Memory B cell (primary cell): ENCODE measurements at regions not wholly inside any gene's neighbourhood (a gene's known extent, or its start where the extent isn't known, plus 50 kb on each side); places are given as distances from the start of the nearest gene placed in this dataset.
"Not testable (repeated sequence)": the region's sequence is repeated elsewhere in the genome, so short reads cannot be mapped to it uniquely, and the experiment has no call there.

Experiments used
- ATAC-seq: fragments of 150-1000 bp; cut with Tn5 transposase; 2 replicates; pipeline ENCODE4 v1.10.0; 2021; ENCODE audit warnings: low read depth, mild to moderate bottlenecking, moderate library complexity
- DNase-seq, 2 donors: peaks; one replicate each; pipeline ENCODE4 v3.0.0; 2022; ENCODE audit warnings: low spot score in 2 of 2
- H3K27ac Mint-ChIP-seq: one replicate; pipeline ENCODE4 v1.8.0; 2022; ENCODE audit warnings: mild to moderate bottlenecking, moderate library complexity, mixed read lengths
- H3K27me3 Mint-ChIP-seq: one replicate; pipeline ENCODE4 v1.8.0; 2022; ENCODE audit warnings: mixed read lengths
- H3K36me3 Mint-ChIP-seq: one replicate; pipeline ENCODE4 v1.8.0; 2022; ENCODE audit warnings: mild to moderate bottlenecking, mixed read lengths
- H3K4me1 Mint-ChIP-seq: one replicate; pipeline ENCODE4 v1.8.0; 2022; ENCODE audit warnings: mixed read lengths
- H3K4me3 Mint-ChIP-seq: one replicate; pipeline ENCODE4 v1.8.0; 2022; ENCODE audit warnings: mild to moderate bottlenecking, moderate library complexity, mixed read lengths
- H3K9me3 Mint-ChIP-seq: one replicate; pipeline ENCODE4 v1.8.0; 2022; ENCODE audit warnings: mixed read lengths

- Mint-ChIP-seq H3K27me3 (peaks cover 4% of the 10 kb centered on the region), H3K27ac (no peak overlapping the region), H3K9me3 (peaks cover 4% of the 10 kb centered on the region), H3K4me3 (no peak overlapping the region), H3K4me1 (no peaks in the 10 kb centered on the region), H3K36me3 (no peaks in the 10 kb centered on the region)
- DNase-seq (no peak), ATAC-seq (no peak)
Observed at GRCh38 chr16:48788475-48788874, 178.5 kb upstream of the N4BP1 start.

DNA sequence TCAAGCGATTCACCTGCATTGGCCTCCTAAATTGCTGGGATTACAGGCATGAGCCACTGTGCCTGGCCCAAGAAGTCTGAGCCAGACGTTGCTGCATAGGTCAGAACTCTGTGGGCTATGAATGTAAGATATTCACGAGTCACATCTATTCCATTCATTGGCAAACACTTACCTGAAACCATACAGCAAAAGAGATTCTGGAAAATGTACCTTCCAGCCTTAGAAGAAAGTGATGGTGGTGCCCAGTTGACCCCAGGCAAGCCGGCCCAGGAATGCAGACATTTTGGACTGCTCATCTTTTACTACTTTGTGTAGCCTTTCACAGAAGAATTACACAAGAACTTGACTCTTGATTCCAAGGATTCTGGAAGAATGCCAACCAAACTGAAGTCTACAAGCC lies 135.6 kb upstream of the N4BP1 start:
- Mint-ChIP-seq H3K36me3 (no peaks in the 10 kb centered on the region), H3K27me3 (peaks cover 7% of the 10 kb centered on the region), H3K27ac (no peak overlapping the region), H3K9me3 (peaks cover 9% of the 10 kb centered on the region), H3K4me3 (no peak overlapping the region), H3K4me1 (no peaks in the 10 kb centered on the region)
- DNase-seq, result no peak
- no peak for ATAC-seq

- no peak overlapping the region for H3K27ac Mint-ChIP-seq
- peaks cover 3% of the 10 kb centered on the region for H3K27me3 Mint-ChIP-seq
- no peak overlapping the region for H3K4me3 Mint-ChIP-seq
- no peak for ATAC-seq
- peaks cover 2% of the 10 kb centered on the region for H3K9me3 Mint-ChIP-seq
- no peaks in the 10 kb centered on the region for H3K36me3 Mint-ChIP-seq
- H3K4me1 Mint-ChIP-seq, result no peaks in the 10 kb centered on the region
- no peak for DNase-seq
Observed at GRCh38 chr16:48740964-48741363, 131.0 kb upstream of the N4BP1 start.

DNA sequence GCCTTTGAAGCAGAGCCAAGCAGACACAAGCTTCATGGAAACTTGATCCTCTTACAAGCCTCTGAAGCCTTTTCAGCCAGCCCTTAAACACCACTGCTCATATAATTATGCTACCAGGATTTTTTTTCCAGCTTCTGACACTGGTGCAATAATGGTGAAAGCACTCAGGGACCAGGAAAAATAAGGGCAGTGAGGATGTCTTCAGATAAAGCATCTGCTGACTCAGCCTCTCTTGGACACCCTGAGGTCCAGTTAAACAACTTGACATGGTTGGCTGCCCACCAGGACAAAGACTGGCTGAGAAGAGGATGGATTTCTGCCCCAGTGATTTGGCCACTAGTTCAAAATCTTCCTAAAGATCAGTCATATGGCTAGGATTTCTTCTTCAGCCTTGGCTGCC lies 124.2 kb upstream of the N4BP1 start:
- no peaks in the 10 kb centered on the region for H3K4me1 Mint-ChIP-seq
- no peaks in the 10 kb centered on the region for H3K36me3 Mint-ChIP-seq
- no peak overlapping the region for H3K4me3 Mint-ChIP-seq
- ATAC-seq, result no peak
- H3K9me3 Mint-ChIP-seq, result no peaks in the 10 kb centered on the region
- no peak for DNase-seq
- no peak overlapping the region for H3K27ac Mint-ChIP-seq
- H3K27me3 Mint-ChIP-seq, result no peaks in the 10 kb centered on the region

DNA sequence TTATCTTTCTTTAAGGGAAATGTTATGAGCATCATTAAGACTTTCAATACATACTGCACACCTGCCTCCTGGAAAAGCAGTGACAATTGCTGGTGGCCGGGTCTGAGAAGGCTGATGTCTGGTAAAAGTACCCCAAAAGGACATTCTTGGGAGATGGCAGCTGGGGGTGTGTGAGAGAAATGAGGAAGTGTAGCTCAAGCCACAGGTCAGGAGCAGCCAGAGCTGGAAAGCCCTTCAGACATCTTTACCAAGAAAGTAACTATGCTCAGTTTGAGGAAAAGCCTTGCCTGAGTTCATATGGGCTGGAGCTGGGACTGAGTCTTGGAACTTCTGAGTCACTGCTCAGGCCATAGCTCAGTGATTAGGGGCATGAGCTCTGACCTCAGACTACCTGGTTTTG lies 94.7 kb upstream of the N4BP1 start:
- H3K4me3 Mint-ChIP-seq, result no peak overlapping the region
- H3K9me3 Mint-ChIP-seq, result peaks cover 10% of the 10 kb centered on the region
- ATAC-seq (no peak), DNase-seq (no peak)
- H3K36me3 Mint-ChIP-seq, result no peaks in the 10 kb centered on the region
- H3K27ac Mint-ChIP-seq, result no peak overlapping the region
- no peaks in the 10 kb centered on the region for H3K4me1 Mint-ChIP-seq
- H3K27me3 Mint-ChIP-seq, result peaks cover 4% of the 10 kb centered on the region

DNA sequence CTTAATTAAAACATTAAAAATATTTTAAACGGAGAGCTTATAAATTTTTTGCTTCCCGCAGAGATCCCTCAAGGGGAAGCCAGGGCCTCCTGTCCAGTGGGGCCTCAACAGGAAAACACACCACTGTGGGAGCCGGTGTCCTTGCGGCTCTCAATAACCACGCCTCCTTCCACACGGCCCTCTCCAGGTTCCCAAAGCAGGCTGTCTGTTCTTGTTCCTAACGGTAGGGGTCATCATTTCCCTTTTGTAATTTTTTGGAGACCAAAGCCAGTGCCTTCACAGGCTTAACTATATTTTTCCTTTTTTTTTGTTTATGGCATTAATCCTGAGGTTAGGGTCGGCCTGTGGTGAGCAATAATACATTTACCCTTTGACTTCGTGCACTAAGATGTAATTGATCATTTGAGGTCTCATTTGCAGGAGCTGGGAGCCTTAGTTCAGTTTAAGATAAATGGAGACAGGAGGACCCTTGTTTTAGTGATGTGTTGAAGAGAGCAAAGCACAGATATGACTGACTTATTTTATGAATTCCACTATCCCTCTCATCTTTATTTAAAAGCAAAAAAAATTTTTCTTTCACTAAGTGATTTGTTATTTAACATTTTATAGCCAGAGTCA lies 77.5 kb upstream of the N4BP1 start:
- no peak overlapping the region for H3K27ac Mint-ChIP-seq
- DNase-seq (no peak), ATAC-seq (peak; percentile 29)
- no peak overlapping the region for H3K4me3 Mint-ChIP-seq
- peaks cover 12% of the 10 kb centered on the region for H3K27me3 Mint-ChIP-seq
- H3K4me1 Mint-ChIP-seq, result peaks cover 3% of the 10 kb centered on the region
- H3K36me3 Mint-ChIP-seq, result no peaks in the 10 kb centered on the region
- H3K9me3 Mint-ChIP-seq, result no peaks in the 10 kb centered on the region

DNA sequence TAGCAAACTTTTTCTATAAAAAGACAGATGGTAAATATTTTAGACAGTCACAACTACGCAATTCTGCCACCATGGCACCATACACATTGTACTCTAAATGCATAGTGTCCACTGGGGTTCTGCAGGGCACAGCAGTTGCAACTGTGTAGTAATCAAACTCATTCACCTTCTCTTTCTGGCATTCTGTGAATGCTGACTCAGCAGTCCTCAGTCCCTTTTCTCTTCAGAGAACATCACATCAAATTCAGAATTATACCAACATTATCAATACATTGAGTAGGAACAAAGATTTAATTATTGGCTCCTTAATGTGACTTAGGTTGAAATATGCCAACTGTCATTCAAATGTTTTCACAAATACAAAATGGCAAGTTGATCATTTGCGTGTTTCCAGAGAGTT lies 74.2 kb upstream of the N4BP1 start:
- H3K4me3 Mint-ChIP-seq, result no peak overlapping the region
- peaks cover 14% of the 10 kb centered on the region for H3K27me3 Mint-ChIP-seq
- no peak overlapping the region for H3K27ac Mint-ChIP-seq
- DNase-seq (no peak), ATAC-seq (no peak)
- H3K9me3 Mint-ChIP-seq, result no peaks in the 10 kb centered on the region
- peaks cover 3% of the 10 kb centered on the region for H3K4me1 Mint-ChIP-seq
- no peaks in the 10 kb centered on the region for H3K36me3 Mint-ChIP-seq

- Mint-ChIP-seq H3K4me3 (no peak overlapping the region), H3K27me3 (peaks cover 14% of the 10 kb centered on the region), H3K27ac (no peak overlapping the region), H3K36me3 (no peaks in the 10 kb centered on the region), H3K9me3 (no peaks in the 10 kb centered on the region), H3K4me1 (peaks cover 3% of the 10 kb centered on the region)
- no peak for DNase-seq
- no peak for ATAC-seq
Observed at GRCh38 chr16:48682971-48683370, 73.0 kb upstream of the N4BP1 start.

GRCh38 chr16:48681520-48681919 lies 71.5 kb upstream of the N4BP1 start:
- peaks cover 11% of the 10 kb centered on the region for H3K27me3 Mint-ChIP-seq
- no peak for DNase-seq
- no peaks in the 10 kb centered on the region for H3K9me3 Mint-ChIP-seq
- no peak overlapping the region for H3K27ac Mint-ChIP-seq
- ATAC-seq, result no peak
- no peak overlapping the region for H3K4me3 Mint-ChIP-seq
- peaks cover 3% of the 10 kb centered on the region for H3K4me1 Mint-ChIP-seq
- H3K36me3 Mint-ChIP-seq, result no peaks in the 10 kb centered on the region

DNA sequence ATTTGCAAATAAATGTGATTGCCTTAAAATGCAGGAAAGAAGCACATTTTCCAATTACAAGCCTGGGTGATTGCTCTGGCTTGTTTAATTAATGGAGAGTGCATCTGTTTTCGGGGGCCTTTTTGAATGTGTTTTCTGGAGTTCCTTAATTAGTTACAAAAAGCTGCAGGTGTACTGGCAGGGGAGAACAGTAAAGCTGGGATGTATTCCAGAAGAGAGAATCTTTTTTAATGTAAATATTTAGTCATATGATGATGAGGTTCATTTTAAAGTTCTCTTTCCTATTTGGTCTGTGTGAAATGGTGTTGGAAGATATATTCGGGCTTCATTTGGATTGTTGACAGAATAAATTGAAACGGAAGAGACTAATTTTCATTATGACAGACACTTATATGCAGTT lies 70.9 kb upstream of the N4BP1 start:
- no peaks in the 10 kb centered on the region for H3K9me3 Mint-ChIP-seq
- peaks cover 3% of the 10 kb centered on the region for H3K4me1 Mint-ChIP-seq
- ATAC-seq (no peak), DNase-seq (no peak)
- no peak overlapping the region for H3K27ac Mint-ChIP-seq
- peaks cover 8% of the 10 kb centered on the region for H3K27me3 Mint-ChIP-seq
- H3K4me3 Mint-ChIP-seq, result no peak overlapping the region
- H3K36me3 Mint-ChIP-seq, result no peaks in the 10 kb centered on the region

GRCh38 chr16:48676836-48677235 lies 66.9 kb upstream of the N4BP1 start:
- Mint-ChIP-seq H3K9me3 (peaks cover 4% of the 10 kb centered on the region), H3K4me1 (no peaks in the 10 kb centered on the region), H3K27me3 (peaks cover 1% of the 10 kb centered on the region), H3K4me3 (no peak overlapping the region), H3K36me3 (no peaks in the 10 kb centered on the region), H3K27ac (no peak overlapping the region)
- no peak for DNase-seq
- ATAC-seq, result no peak

GRCh38 chr16:48668184-48668583 lies 58.2 kb upstream of the N4BP1 start:
- not testable (repeated sequence) for H3K4me1 Mint-ChIP-seq, H3K36me3 Mint-ChIP-seq, H3K4me3 Mint-ChIP-seq, H3K9me3 Mint-ChIP-seq, DNase-seq, ATAC-seq, H3K27ac Mint-ChIP-seq, H3K27me3 Mint-ChIP-seq

- ATAC-seq, result no peak
- Mint-ChIP-seq H3K27me3 (no peaks in the 10 kb centered on the region), H3K36me3 (peaks cover 6% of the 10 kb centered on the region), H3K4me3 (no peak overlapping the region), H3K27ac (no peak overlapping the region), H3K4me1 (no peaks in the 10 kb centered on the region), H3K9me3 (peaks cover 16% of the 10 kb centered on the region)
- DNase-seq, result no peak
Observed at GRCh38 chr16:48659940-48660339, 50.0 kb upstream of the N4BP1 start.
